ENCODE measurements at regions not wholly inside any gene's neighbourhood (a gene's known extent, or its start where the extent isn't known, plus 50 kb on each side); places are given as distances from the start of the nearest gene placed in this dataset.

- Histone ChIP-seq H3K4me1 (ENCODE audit: control insufficient read depth in 1 of 2, insufficient read depth in 2 of 2, low read depth in 1 of 2, low read length in 1 of 2) (no peaks in the 10 kb centered on the region), H4K20me1 (ENCODE audit: insufficient read depth) (no peaks in the 10 kb centered on the region), H3K27ac (ENCODE audit: low read depth in 2 of 2, low read length in 1 of 2) (no peak overlapping the region), H3K9ac (no peak overlapping the region), H3K36me3 (replicated peaks in 1 of 2; ENCODE audit: control insufficient read depth in 1 of 2, insufficient read depth in 2 of 2, low read length in 1 of 2) (no peaks in the 10 kb centered on the region), H3K4me2 (no peak overlapping the region), H3K9me2 (no peaks in the 10 kb centered on the region), H3K27me3 (ENCODE audit: insufficient read depth) (no peaks in the 10 kb centered on the region), H3K79me2 (ENCODE audit: insufficient read depth) (no peaks in the 10 kb centered on the region), H2AFZ (ENCODE audit: low read depth) (no peak overlapping the region), H3K9me3 (no peaks in the 10 kb centered on the region), H3F3A (replicated peaks; ENCODE audit: insufficient read depth) (no peaks in the 10 kb centered on the region), H3K4me3 (ENCODE audit: low read depth in 2 of 2, low read length in 1 of 2) (no peak overlapping the region)
- no peak for DNase-seq
- POLR2A ChIA-PET = no interaction called here
- TF ChIP-seq CTCF (IDR thresholded peaks at IDR 0.05) (no peak), USF2 (IDR thresholded peaks at IDR 0.05; ENCODE audit: borderline replicate concordance, low read depth, low read length) (no peak), FOXM1 (IDR thresholded peaks at IDR 0.05; ENCODE audit: low read depth) (no peak), TEAD4 (IDR thresholded peaks at IDR 0.05; ENCODE audit: borderline replicate concordance, insufficient read depth) (no peak), FOSL2 (IDR thresholded peaks at IDR 0.05; ENCODE audit: borderline replicate concordance, low read depth) (no peak)
- CTCF ChIA-PET = no interaction called here
- WGBS (ENCODE audit: low lambda C conversion rate) = 6% methylated on average over 2 of the region's 2 CpGs
These were observed 55.7 kb upstream of the FOXP2 start for GRCh38 chr7:114358911-114359310.

- no peak overlapping the region for H3K27ac ChIP-seq (ENCODE audit: low read depth in 2 of 2, low read length in 1 of 2)
- POLR2A ChIA-PET = no interaction called here
- no peak overlapping the region for H3K9ac ChIP-seq
- no peaks in the 10 kb centered on the region for H3K4me1 ChIP-seq (ENCODE audit: control insufficient read depth in 1 of 2, insufficient read depth in 2 of 2, low read depth in 1 of 2, low read length in 1 of 2)
- CTCF ChIA-PET = no interaction called here
- H3F3A ChIP-seq (replicated peaks; ENCODE audit: insufficient read depth) = no peaks in the 10 kb centered on the region
- no peaks in the 10 kb centered on the region for H3K36me3 ChIP-seq (replicated peaks in 1 of 2; ENCODE audit: control insufficient read depth in 1 of 2, insufficient read depth in 2 of 2, low read length in 1 of 2)
- H3K79me2 ChIP-seq (ENCODE audit: insufficient read depth) = no peaks in the 10 kb centered on the region
- DNase-seq = no peak
- no peak overlapping the region for H3K4me2 ChIP-seq
- 10% methylated on average over 3 of the region's 3 CpGs for WGBS (ENCODE audit: low lambda C conversion rate)
- H3K9me3 ChIP-seq = no peaks in the 10 kb centered on the region
- H3K9me2 ChIP-seq = no peaks in the 10 kb centered on the region; the same call in 1 of the 2 replicates
- H4K20me1 ChIP-seq (ENCODE audit: insufficient read depth) = no peaks in the 10 kb centered on the region
- no peaks in the 10 kb centered on the region for H3K27me3 ChIP-seq (ENCODE audit: insufficient read depth)
- H2AFZ ChIP-seq (ENCODE audit: low read depth) = no peak overlapping the region
- H3K4me3 ChIP-seq (ENCODE audit: low read depth in 2 of 2, low read length in 1 of 2) = no peak overlapping the region
- TF ChIP-seq PBX3 (IDR thresholded peaks at IDR 0.05) (no peak), NFIC (IDR thresholded peaks at IDR 0.05; ENCODE audit: borderline replicate concordance) (no peak), GABPA (IDR thresholded peaks at IDR 0.05; ENCODE audit: low read depth) (no peak), NRF1 (IDR thresholded peaks at IDR 0.05; ENCODE audit: low read depth, low read length) (no peak), EP300 (IDR thresholded peaks at IDR 0.05; ENCODE audit: borderline replicate concordance in 1 of 2, low read depth in 1 of 2, low read length in 1 of 2) (no peak), ELF1 (IDR thresholded peaks at IDR 0.05) (no peak), TAF1 (IDR thresholded peaks at IDR 0.05; ENCODE audit: borderline replicate concordance, low read depth, low read length) (no peak), CHD2 (IDR thresholded peaks at IDR 0.05; ENCODE audit: low read length, partially characterized antibody) (no peak), FOXJ3 (CRISPR knock-in tag; IDR thresholded peaks at IDR 0.05) (no peak), POLR2AphosphoS5 (IDR thresholded peaks at IDR 0.05; ENCODE audit: low read depth, low read length) (no peak), CTCF (IDR thresholded peaks at IDR 0.05) (no peak), RFX5 (IDR thresholded peaks at IDR 0.05; ENCODE audit: low read length) (no peak)
These were observed 58.5 kb upstream of the FOXP2 start for GRCh38 chr7:114356133-114356532.

All from SK-N-SH (cell line).